Natural killer cell (primary cell): ENCODE measurements at regions not wholly inside any gene's neighbourhood (a gene's known extent, or its start where the extent isn't known, plus 50 kb on each side); places are given as distances from the start of the nearest gene placed in this dataset.

Experiments
- ATAC-seq, 3 donors: fragments of 150-1000 bp in 2 of 3; fragments of 200-7000 bp in 1 of 3; cut with Tn5 transposase; 1 replicate in 1 of 3; 2 replicates in 2 of 3; pipeline ENCODE4 v1.10.0; 2021; ENCODE audit warnings: mild to moderate bottlenecking in 2 of 3, moderate library complexity in 2 of 3
- DNase-seq, 2 donors: peaks; one replicate each; pipeline versions ENCODE4 v3.0.0 to v3.0.0-alpha.2; 2013 to 2021; ENCODE audit warnings: mixed read lengths in 1 of 2
- H3K27ac ChIP-seq: one replicate; pipeline ENCODE4 v1.5.1; 2013; ENCODE audit warnings: mild to moderate bottlenecking, low read length
- H3K27me3 ChIP-seq: one replicate; pipeline ENCODE4 v1.6.1; 2013; ENCODE audit warnings: low read length; ENCODE audit not compliant: control insufficient read depth, insufficient read depth
- H3K36me3 ChIP-seq: one replicate; pipeline ENCODE4 v1.6.1; 2013; ENCODE audit warnings: low read length; ENCODE audit not compliant: control insufficient read depth, insufficient read depth
- H3K4me1 ChIP-seq: one replicate; pipeline ENCODE4 v1.6.1; 2013; ENCODE audit warnings: low read length; ENCODE audit not compliant: control insufficient read depth, insufficient read depth
- H3K4me3 ChIP-seq: one replicate; pipeline ENCODE4 v1.5.1; 2013; ENCODE audit warnings: low read length
- H3K9me3 ChIP-seq: one replicate; pipeline ENCODE4 v1.6.1; 2013; ENCODE audit warnings: low read length; ENCODE audit not compliant: control insufficient read depth, insufficient read depth
- H3K27ac Mint-ChIP-seq, 2 donors: one replicate each; pipeline ENCODE4 v1.8.0; 2022; ENCODE audit warnings: mild to moderate bottlenecking in 2 of 2, mixed read lengths in 2 of 2, moderate library complexity in 1 of 2
- H3K27me3 Mint-ChIP-seq, 2 donors: one replicate each; pipeline ENCODE4 v1.8.0; 2022; ENCODE audit warnings: low read depth in 2 of 2, mixed read lengths in 2 of 2
- H3K36me3 Mint-ChIP-seq: one replicate; pipeline ENCODE4 v1.8.0; 2022; ENCODE audit warnings: mixed read lengths
- H3K4me1 Mint-ChIP-seq, 2 donors: one replicate each; pipeline ENCODE4 v1.8.0; 2022; ENCODE audit warnings: mixed read lengths in 2 of 2
- H3K4me3 Mint-ChIP-seq: one replicate; pipeline ENCODE4 v1.8.0; 2022; ENCODE audit warnings: mild to moderate bottlenecking, moderate library complexity, mixed read lengths
- H3K9me3 Mint-ChIP-seq, 2 donors: one replicate each; pipeline ENCODE4 v1.8.0; 2022; ENCODE audit warnings: mixed read lengths in 2 of 2
- CTCF ChIP-seq: fragments of 200-600 bp; IDR thresholded peaks from one replicate; pipeline ENCODE4 v1.8.0; 2022; ENCODE audit warnings: antibody characterized with exemption
- WGBS: methylation state at CpG from one replicate; pipeline ENCODE4 v1.1.7; 2013; ENCODE audit warnings: missing lambda C conversion rate; ENCODE audit not compliant: insufficient coverage; 5-methylcytosine and 5-hydroxymethylcytosine counted together
- intact Hi-C: fragments of 100-400 bp; cut with micrococcal nuclease; formaldehyde crosslinking; loops from one replicate; pipeline ENCODE4 v1.14.2; 2022

- Mint-ChIP-seq H3K27ac (no peak overlapping the region), H3K4me1 (no peaks in the 10 kb centered on the region), H3K36me3 (no peaks in the 10 kb centered on the region), H3K4me3 (no peak overlapping the region), H3K9me3 (no peaks in the 10 kb centered on the region), H3K27me3 (peaks cover 18 to 20% of the 10 kb centered on the region in 2 donors)
- no peak for TF ChIP-seq CTCF
- Histone ChIP-seq H3K4me1 (no peaks in the 10 kb centered on the region), H3K27me3 (no peaks in the 10 kb centered on the region), H3K4me3 (no peak overlapping the region), H3K27ac (no peak overlapping the region), H3K36me3 (no peaks in the 10 kb centered on the region), H3K9me3 (no peaks in the 10 kb centered on the region)
- WGBS: 96% methylated on average over 2 of the region's 5 CpGs
- no peak for ATAC-seq
- intact Hi-C loops: no loop called here
- no peak for DNase-seq
Measured at GRCh38 chr1:232891071-232891470, 59.3 kb upstream of the NTPCR start.

GRCh38 chr1:232891656-232892317, 58.6 kb upstream of the NTPCR start:
- no peak for DNase-seq
- peaks cover 17 to 18% of the 10 kb centered on the region in 2 donors for H3K27me3 Mint-ChIP-seq
- intact Hi-C loops: no loop called here
- WGBS: no CpG with 5 or more reads among the region's 6 CpGs
- Histone ChIP-seq H3K4me3 (no peak overlapping the region), H3K9me3 (no peaks in the 10 kb centered on the region), H3K27ac (no peak overlapping the region), H3K27me3 (no peaks in the 10 kb centered on the region), H3K4me1 (no peaks in the 10 kb centered on the region), H3K36me3 (no peaks in the 10 kb centered on the region)
- no peak overlapping the region for H3K4me3 Mint-ChIP-seq
- H3K9me3 Mint-ChIP-seq: no peaks in the 10 kb centered on the region
- no peak for ATAC-seq
- H3K27ac Mint-ChIP-seq: no peak overlapping the region
- no peaks in the 10 kb centered on the region for H3K4me1 Mint-ChIP-seq
- no peaks in the 10 kb centered on the region for H3K36me3 Mint-ChIP-seq
- TF ChIP-seq CTCF: no peak

DNA sequence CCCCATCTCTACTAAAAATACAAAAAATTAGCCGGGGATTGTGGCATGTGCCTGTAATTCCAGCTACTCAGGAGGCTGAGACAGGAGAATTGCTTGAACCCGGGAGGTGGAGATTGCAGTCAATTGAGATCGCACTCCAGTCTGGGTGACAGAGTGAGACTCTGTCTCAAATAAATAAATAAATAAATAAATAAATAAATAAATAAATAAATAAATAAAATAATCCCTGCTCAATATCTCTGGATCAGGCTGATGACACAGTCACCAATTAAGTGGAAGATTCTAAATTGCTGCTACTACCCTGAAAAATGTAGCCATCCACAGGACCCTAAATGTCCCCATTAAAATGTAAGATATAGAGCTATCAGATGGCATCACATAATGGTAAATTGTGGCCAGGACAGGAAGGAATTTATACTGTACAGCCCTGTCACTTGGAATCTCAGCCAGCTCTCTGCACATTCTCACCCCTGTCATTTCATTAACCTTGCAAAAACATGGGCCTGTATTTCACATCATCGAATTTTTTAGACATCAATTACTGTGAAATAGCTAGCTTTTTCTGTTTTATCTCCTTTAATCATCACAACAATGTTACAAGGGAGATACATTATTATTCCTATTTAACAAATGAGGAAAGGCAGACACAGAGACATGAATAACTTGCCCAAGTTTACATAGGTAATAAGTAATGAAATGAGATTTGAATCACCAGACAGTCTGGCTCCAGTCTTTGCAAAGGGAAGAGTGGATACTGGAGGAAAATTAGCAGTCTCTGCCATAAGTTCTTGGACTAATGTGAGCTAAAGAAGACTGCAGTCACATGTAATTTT, 56.7 kb upstream of the NTPCR start:
- Histone ChIP-seq H3K27ac (no peak overlapping the region), H3K9me3 (no peaks in the 10 kb centered on the region), H3K4me3 (no peak overlapping the region), H3K36me3 (no peaks in the 10 kb centered on the region), H3K4me1 (no peaks in the 10 kb centered on the region), H3K27me3 (no peaks in the 10 kb centered on the region)
- no peaks in the 10 kb centered on the region for H3K4me1 Mint-ChIP-seq
- no peaks in the 10 kb centered on the region for H3K9me3 Mint-ChIP-seq
- WGBS: 85% methylated on average over 3 of the region's 4 CpGs
- peaks cover 5 to 7% of the 10 kb centered on the region in 2 donors for H3K27me3 Mint-ChIP-seq
- ATAC-seq (no peak), DNase-seq (no peak)
- no peaks in the 10 kb centered on the region for H3K36me3 Mint-ChIP-seq
- H3K27ac Mint-ChIP-seq: no peak overlapping the region
- no peak for TF ChIP-seq CTCF
- H3K4me3 Mint-ChIP-seq: no peak overlapping the region
- intact Hi-C loops: no loop called here
